HepG2 (cell line): ENCODE measurements at regions not wholly inside any gene's neighbourhood (a gene's known extent, or its start where the extent isn't known, plus 50 kb on each side); places are given as distances from the start of the nearest gene placed in this dataset.

Experiments used
- ATAC-seq: fragments of 200-7000 bp; cut with Tn5 transposase; 3 replicates; pipeline ENCODE4 v1.9.1; 2020; ENCODE audit warnings: mild to moderate bottlenecking, moderate library complexity
- BruUV-seq: library from RNA; stranded (reverse); fragments of 400-500 nt; replicated peaks from 2 replicates; lab custom pipeline; 2021; lab: Mats Ljungman, UMichigan
- CTCF ChIA-PET: fragments of 300-600 bp; formaldehyde crosslinking; extraction: SDS; loops from one replicate; lab custom pipeline; 2021; ENCODE audit warnings: low total read pairs, inconsistent platforms, low intra/inter-chr PET ratio; lab: Yijun Ruan, JAX
- POLR2A ChIA-PET: fragments of 350-600 bp; sonication (Branson Sonifier 250); formaldehyde crosslinking; loops from one replicate; lab custom pipeline; 2020; ENCODE audit warnings: antibody characterized with exemption, inconsistent platforms; lab: Yijun Ruan, JAX
- DNase-seq: peaks from one replicate; pipeline ENCODE4 v3.0.0-alpha.2; 2015; ENCODE audit warnings: low spot score
- FAIRE-seq: peaks from 3 replicates; lab custom pipeline; 2011; peaks lifted over from hg19 to GRCh38; lab: Jason Lieb, UNC
- H2AFZ ChIP-seq: one replicate; pipeline ENCODE4 v1.6.1; 2011; ENCODE audit warnings: low read length, inconsistent platforms
- H3K27ac ChIP-seq: fragments of 300-600 bp; 3 replicates; pipeline ENCODE4 v1.8.0; 2011; ENCODE audit warnings: mixed run types, mild to moderate bottlenecking, mixed read lengths, low read length, inconsistent platforms; ENCODE audit not compliant: insufficient read depth; ENCODE audit errors: extremely low read length
- H3K27me3 ChIP-seq, 2 experiments: fragments of 200-600 bp in 1 of 2; 2 replicates in 1 of 2; 3 replicates in 1 of 2; pipeline versions ENCODE4 v1.6.0 to v1.8.0; 2011; ENCODE audit warnings: low read length in 2 of 2, mild to moderate bottlenecking in 2 of 2, moderate library complexity in 2 of 2, inconsistent platforms in 1 of 2; ENCODE audit not compliant: insufficient read depth in 2 of 2, control insufficient read depth in 1 of 2
- H3K36me3 ChIP-seq, 2 experiments: fragments of 200-600 bp in 1 of 2; replicated peaks in 1 of 2; 2 replicates in 1 of 2; 3 replicates in 1 of 2; pipeline versions ENCODE4 v1.5.1 to v1.8.0; 2011; ENCODE audit warnings: low read length in 2 of 2, inconsistent platforms in 1 of 2; ENCODE audit not compliant: insufficient read depth in 2 of 2, control insufficient read depth in 1 of 2
- H3K4me1 ChIP-seq: 2 replicates; pipeline ENCODE4 v1.5.1; 2012; ENCODE audit warnings: low read length, inconsistent platforms; ENCODE audit not compliant: insufficient read depth
- H3K4me2 ChIP-seq: 2 replicates; pipeline ENCODE4 v1.6.0; 2011; ENCODE audit warnings: low read depth, low read length, inconsistent platforms
- H3K4me3 ChIP-seq, 3 experiments: fragments of 200-600 bp in 1 of 3; sonication (generic), shearing (Covaris generic) in 1 of 3; replicated peaks in 1 of 3; 2 replicates each; pipeline ENCODE4 v1.5.1; 2011 to 2016; ENCODE audit warnings: low read length in 3 of 3, inconsistent platforms in 2 of 3, low read depth in 2 of 3, mild to moderate bottlenecking in 2 of 3, control low read depth in 1 of 3, mixed read lengths in 1 of 3; ENCODE audit not compliant: insufficient read depth in 1 of 3
- H3K79me2 ChIP-seq: one replicate; pipeline ENCODE4 v1.6.1; 2011; ENCODE audit warnings: low read length, inconsistent platforms; ENCODE audit not compliant: insufficient read depth
- H3K9ac ChIP-seq: 2 replicates; pipeline ENCODE4 v1.6.0; 2011; ENCODE audit warnings: mild to moderate bottlenecking, low read depth, low read length, inconsistent platforms; ENCODE audit not compliant: insufficient read depth
- H3K9me3 ChIP-seq: 2 replicates; pipeline ENCODE4 v1.5.1; 2012; ENCODE audit warnings: mild to moderate bottlenecking, low read length
- H4K20me1 ChIP-seq: 2 replicates; pipeline ENCODE4 v1.6.0; 2011; ENCODE audit warnings: inconsistent platforms, mild to moderate bottlenecking, low read length, moderate library complexity; ENCODE audit not compliant: insufficient read depth
- BORCS8-MEF2B ChIP-seq: sonication (generic); formaldehyde crosslinking; IDR thresholded peaks from 2 replicates; pipeline ENCODE4 v1.8.0; 2022; ENCODE audit warnings: mild to moderate bottlenecking, missing genetic modification reagents
- HNRNPH1 ChIP-seq: fragments of 200-400 bp; formaldehyde crosslinking; optimal IDR thresholded peaks from 2 replicates; pipeline ENCODE3; 2017; ENCODE audit warnings: mild to moderate bottlenecking, low read depth, low read length
- IRX3 ChIP-seq: sonication (generic); formaldehyde crosslinking; IDR thresholded peaks from 2 replicates; pipeline ENCODE4 v1.8.1; 2023; ENCODE audit warnings: mild to moderate bottlenecking, low read depth, missing genetic modification reagents, borderline replicate concordance
- LCORL ChIP-seq, 2 experiments: fragments of 450-650 bp in 1 of 2; sonication (generic) in 1 of 2; formaldehyde crosslinking in 1 of 2; IDR thresholded peaks; 2 replicates each; pipeline versions ENCODE4 v1.5.0 to v1.6.1; 2017 to 2020; ENCODE audit warnings: antibody characterized with exemption in 1 of 2, missing genetic modification reagents in 1 of 2
- PHF8 ChIP-seq: sonication (generic); formaldehyde crosslinking; IDR thresholded peaks from 2 replicates; pipeline ENCODE4 v1.5.0; 2020; ENCODE audit warnings: missing genetic modification reagents
- RFX3 ChIP-seq: IDR thresholded peaks from 2 replicates; pipeline ENCODE4 v1.6.1; 2016; ENCODE audit warnings: missing biosample characterization, missing genetic modification reagents
- SETDB1 ChIP-seq: sonication (generic); formaldehyde crosslinking; IDR thresholded peaks from 2 replicates; pipeline ENCODE4 v1.5.1; 2020; ENCODE audit warnings: missing genetic modification reagents, mild to moderate bottlenecking, borderline replicate concordance
- SUZ12 ChIP-seq: fragments of 150-350 bp; IDR thresholded peaks from 2 replicates; pipeline ENCODE4 v1.6.1; 2014; ENCODE audit warnings: low read depth, low read length
- ZNF615 ChIP-seq: sonication (generic); formaldehyde crosslinking; IDR thresholded peaks from 2 replicates; pipeline ENCODE4 v1.5.0; 2020; ENCODE audit warnings: mild to moderate bottlenecking, missing genetic modification reagents, borderline replicate concordance
- ZNF616 ChIP-seq: sonication (generic); formaldehyde crosslinking; IDR thresholded peaks from 2 replicates; pipeline ENCODE4 v1.5.0; 2020; ENCODE audit warnings: low read depth, mild to moderate bottlenecking, missing genetic modification reagents
- ZNF768 ChIP-seq: sonication (generic); formaldehyde crosslinking; IDR thresholded peaks from 2 replicates; pipeline ENCODE4 v1.4.0; 2020; ENCODE audit warnings: missing genetic modification reagents
- ZNF772 ChIP-seq: sonication (generic); formaldehyde crosslinking; IDR thresholded peaks from 2 replicates; pipeline ENCODE4 v1.5.0; 2020; ENCODE audit warnings: mild to moderate bottlenecking, missing genetic modification reagents
- WGBS: methylation state at CpG from one replicate; pipeline ENCODE4 v1.1.6; 2017; ENCODE audit warnings: low lambda C conversion rate; 5-methylcytosine and 5-hydroxymethylcytosine counted together
- in situ Hi-C: cut with HindIII; loops from 2 replicates; pipeline ENCODE4 v1.10.0; 2017; ENCODE audit warnings: low pct_unique_long_range_greater_than_20kb; ENCODE audit not compliant: extremely low pct_ligation_motif_present
- intact Hi-C: fragments of 100-400 bp; cut with micrococcal nuclease; formaldehyde crosslinking; loops from one replicate; pipeline ENCODE4 v1.10.0; 2022; ENCODE audit not compliant: unreplicated experiment
- TF ChIP-seq, protein P1 (sequence below), 2 experiments: sonication (generic) in 1 of 2; formaldehyde crosslinking in 1 of 2; IDR thresholded peaks; 2 replicates each; pipeline versions ENCODE4 v1.4.0 to v1.6.1; 2018 to 2020; ENCODE audit warnings: missing genetic modification reagents in 2 of 2, borderline replicate concordance in 1 of 2, low read depth in 1 of 2, mild to moderate bottlenecking in 1 of 2, missing biosample characterization in 1 of 2
- TF ChIP-seq, protein P2 (sequence below): sonication (generic); formaldehyde crosslinking; conservative IDR thresholded peaks from 2 replicates; pipeline ENCODE4 v1.4.0; 2020; ENCODE audit warnings: missing genetic modification reagents
- TF ChIP-seq, protein P3 (sequence below): sonication (generic); formaldehyde crosslinking; IDR thresholded peaks from 2 replicates; pipeline ENCODE4 v1.4.0; 2020; ENCODE audit warnings: mild to moderate bottlenecking, missing genetic modification reagents
- TF ChIP-seq, protein P4 (sequence below): sonication (generic); formaldehyde crosslinking; IDR thresholded peaks from 2 replicates; pipeline ENCODE4 v1.4.0; 2020; ENCODE audit warnings: missing genetic modification reagents, mild to moderate bottlenecking, borderline replicate concordance

DNA sequence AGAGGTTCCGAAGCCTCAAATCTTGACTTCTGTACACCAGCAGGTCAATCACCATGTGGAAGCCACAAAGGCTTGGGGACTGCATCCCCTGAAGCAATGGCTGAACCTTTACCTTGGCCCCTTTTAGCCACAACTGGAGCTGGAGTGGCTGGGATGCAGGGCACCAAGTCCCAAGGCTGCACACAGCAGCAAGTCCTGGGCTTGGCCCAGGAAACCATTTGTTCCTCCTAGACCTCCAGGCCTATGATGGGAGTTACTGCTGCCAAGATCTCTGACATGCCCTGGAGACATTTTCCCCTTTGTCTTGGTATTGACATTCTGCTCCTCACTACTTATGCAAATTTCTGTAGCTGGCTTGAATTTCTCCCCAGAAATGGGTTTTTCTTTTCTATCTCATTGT, 285.9 kb downstream of the ASXL3 start:
- WGBS = 75% methylated on average over 1 of the region's 1 CpG
- Histone ChIP-seq H3K4me2 (no peak overlapping the region), H3K9me3 (peaks cover 28% of the 10 kb centered on the region), H3K27me3 (no peaks in the 10 kb centered on the region), H3K9ac (no peak overlapping the region), H3K79me2 (no peaks in the 10 kb centered on the region), H4K20me1 (no peaks in the 10 kb centered on the region), H3K4me1 (no peaks in the 10 kb centered on the region), H3K4me3 (no peak overlapping the region), H3K27ac (no peak overlapping the region), H2AFZ (no peak overlapping the region), H3K36me3 (no peaks in the 10 kb centered on the region)
- no peak for DNase-seq
- ChIA-PET CTCF (no interaction called here), POLR2A (no interaction called here)
- no TSS peak for BruUV-seq
- no peak for ATAC-seq
- intact Hi-C loops (no loop called here), in situ Hi-C loops (no loop called here)
- no peak for FAIRE-seq
- TF ChIP-seq HNRNPH1 (no peak), ZNF772 (no peak), ZNF615 (CRISPR knock-in tag) (no peak), IRX3 (CRISPR knock-in tag) (no peak), SETDB1 (CRISPR knock-in tag) (no peak), RFX3 (CRISPR knock-in tag) (no peak), ZNF768 (CRISPR knock-in tag) (no peak), ZNF616 (CRISPR knock-in tag) (no peak), SUZ12 (no peak), BORCS8-MEF2B (no peak), LCORL (IDR thresholded peaks at IDR 0.05) (no peak), LCORL (CRISPR knock-in tag; IDR thresholded peaks at IDR 0.05) (no peak), PHF8 (CRISPR knock-in tag) (no peak)
- TF ChIP-seq, protein P1, sequence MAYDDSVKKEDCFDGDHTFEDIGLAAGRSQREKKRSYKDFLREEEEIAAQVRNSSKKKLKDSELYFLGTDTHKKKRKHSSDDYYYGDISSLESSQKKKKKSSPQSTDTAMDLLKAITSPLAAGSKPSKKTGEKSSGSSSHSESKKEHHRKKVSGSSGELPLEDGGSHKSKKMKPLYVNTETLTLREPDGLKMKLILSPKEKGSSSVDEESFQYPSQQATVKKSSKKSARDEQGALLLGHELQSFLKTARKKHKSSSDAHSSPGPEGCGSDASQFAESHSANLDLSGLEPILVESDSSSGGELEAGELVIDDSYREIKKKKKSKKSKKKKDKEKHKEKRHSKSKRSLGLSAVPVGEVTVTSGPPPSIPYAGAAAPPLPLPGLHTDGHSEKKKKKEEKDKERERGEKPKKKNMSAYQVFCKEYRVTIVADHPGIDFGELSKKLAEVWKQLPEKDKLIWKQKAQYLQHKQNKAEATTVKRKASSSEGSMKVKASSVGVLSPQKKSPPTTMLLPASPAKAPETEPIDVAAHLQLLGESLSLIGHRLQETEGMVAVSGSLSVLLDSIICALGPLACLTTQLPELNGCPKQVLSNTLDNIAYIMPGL (CRISPR knock-in tag; IDR thresholded peaks at IDR 0.05; ENCODE audit: borderline replicate concordance in 1 of 2, low read depth in 1 of 2) = no peak
- TF ChIP-seq, protein P2, sequence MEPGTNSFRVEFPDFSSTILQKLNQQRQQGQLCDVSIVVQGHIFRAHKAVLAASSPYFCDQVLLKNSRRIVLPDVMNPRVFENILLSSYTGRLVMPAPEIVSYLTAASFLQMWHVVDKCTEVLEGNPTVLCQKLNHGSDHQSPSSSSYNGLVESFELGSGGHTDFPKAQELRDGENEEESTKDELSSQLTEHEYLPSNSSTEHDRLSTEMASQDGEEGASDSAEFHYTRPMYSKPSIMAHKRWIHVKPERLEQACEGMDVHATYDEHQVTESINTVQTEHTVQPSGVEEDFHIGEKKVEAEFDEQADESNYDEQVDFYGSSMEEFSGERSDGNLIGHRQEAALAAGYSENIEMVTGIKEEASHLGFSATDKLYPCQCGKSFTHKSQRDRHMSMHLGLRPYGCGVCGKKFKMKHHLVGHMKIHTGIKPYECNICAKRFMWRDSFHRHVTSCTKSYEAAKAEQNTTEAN (CRISPR knock-in tag) = no peak
- TF ChIP-seq, protein P3, sequence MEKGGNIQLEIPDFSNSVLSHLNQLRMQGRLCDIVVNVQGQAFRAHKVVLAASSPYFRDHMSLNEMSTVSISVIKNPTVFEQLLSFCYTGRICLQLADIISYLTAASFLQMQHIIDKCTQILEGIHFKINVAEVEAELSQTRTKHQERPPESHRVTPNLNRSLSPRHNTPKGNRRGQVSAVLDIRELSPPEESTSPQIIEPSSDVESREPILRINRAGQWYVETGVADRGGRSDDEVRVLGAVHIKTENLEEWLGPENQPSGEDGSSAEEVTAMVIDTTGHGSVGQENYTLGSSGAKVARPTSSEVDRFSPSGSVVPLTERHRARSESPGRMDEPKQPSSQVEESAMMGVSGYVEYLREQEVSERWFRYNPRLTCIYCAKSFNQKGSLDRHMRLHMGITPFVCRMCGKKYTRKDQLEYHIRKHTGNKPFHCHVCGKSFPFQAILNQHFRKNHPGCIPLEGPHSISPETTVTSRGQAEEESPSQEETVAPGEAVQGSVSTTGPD (CRISPR knock-in tag) = no peak
- TF ChIP-seq, protein P4, sequence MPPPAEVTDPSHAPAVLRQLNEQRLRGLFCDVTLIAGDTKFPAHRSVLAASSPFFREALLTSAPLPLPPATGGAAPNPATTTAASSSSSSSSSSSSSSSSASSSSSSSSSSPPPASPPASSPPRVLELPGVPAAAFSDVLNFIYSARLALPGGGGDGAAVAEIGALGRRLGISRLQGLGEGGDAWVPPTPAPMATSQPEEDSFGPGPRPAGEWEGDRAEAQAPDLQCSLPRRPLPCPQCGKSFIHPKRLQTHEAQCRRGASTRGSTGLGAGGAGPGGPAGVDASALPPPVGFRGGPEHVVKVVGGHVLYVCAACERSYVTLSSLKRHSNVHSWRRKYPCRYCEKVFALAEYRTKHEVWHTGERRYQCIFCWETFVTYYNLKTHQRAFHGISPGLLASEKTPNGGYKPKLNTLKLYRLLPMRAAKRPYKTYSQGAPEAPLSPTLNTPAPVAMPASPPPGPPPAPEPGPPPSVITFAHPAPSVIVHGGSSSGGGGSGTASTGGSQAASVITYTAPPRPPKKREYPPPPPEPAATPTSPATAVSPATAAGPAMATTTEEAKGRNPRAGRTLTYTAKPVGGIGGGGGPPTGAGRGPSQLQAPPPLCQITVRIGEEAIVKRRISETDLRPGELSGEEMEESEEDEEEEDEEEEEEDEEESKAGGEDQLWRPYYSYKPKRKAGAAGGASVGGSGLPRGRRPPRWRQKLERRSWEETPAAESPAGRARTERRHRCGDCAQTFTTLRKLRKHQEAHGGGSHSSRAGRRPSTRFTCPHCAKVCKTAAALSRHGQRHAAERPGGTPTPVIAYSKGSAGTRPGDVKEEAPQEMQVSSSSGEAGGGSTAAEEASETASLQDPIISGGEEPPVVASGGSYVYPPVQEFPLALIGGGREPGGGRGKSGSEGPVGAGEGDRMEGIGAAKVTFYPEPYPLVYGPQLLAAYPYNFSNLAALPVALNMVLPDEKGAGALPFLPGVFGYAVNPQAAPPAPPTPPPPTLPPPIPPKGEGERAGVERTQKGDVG (CRISPR knock-in tag) = no peak
